ENCODE measurements at regions not wholly inside any gene's neighbourhood (a gene's known extent, or its start where the extent isn't known, plus 50 kb on each side); places are given as distances from the start of the nearest gene placed in this dataset.
"Not testable (repeated sequence)": the region's sequence is repeated elsewhere in the genome, so short reads cannot be mapped to it uniquely, and the experiment has no call there.

DNA sequence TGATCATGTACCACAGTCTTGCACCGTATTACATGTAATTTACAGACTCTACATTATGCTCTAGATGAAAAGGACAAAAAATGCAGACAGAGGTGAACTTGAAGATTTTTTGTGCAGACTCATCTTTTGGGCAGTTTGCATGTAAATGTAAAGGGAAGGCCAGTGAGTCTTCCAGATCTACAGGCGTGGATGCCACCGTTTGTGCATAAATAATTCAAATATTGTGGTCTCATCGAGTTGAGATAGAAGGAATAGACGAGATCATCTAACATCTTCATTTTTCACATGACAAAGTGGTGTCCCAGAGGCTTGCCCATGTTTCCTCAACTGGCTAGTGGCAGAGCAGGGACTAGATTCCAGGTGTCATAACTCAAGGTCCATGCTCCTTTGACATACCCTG lies 125.2 kb downstream of the ALX1 start:
- Mint-ChIP-seq H3K27ac (no peak overlapping the region), H3K9me3 (no peaks in the 10 kb centered on the region), H3K36me3 (no peaks in the 10 kb centered on the region), H3K4me1 (no peaks in the 10 kb centered on the region), H3K27me3 (no peaks in the 10 kb centered on the region), H3K4me3 (no peak overlapping the region)

GRCh38 chr12:85405781-85406522 lies 125.9 kb downstream of the ALX1 start:
- H3K4me1 Mint-ChIP-seq = no peaks in the 10 kb centered on the region
- no peaks in the 10 kb centered on the region for H3K9me3 Mint-ChIP-seq
- H3K27ac Mint-ChIP-seq = no peak overlapping the region
- no peaks in the 10 kb centered on the region for H3K27me3 Mint-ChIP-seq
- no peaks in the 10 kb centered on the region for H3K36me3 Mint-ChIP-seq
- H3K4me3 Mint-ChIP-seq = no peak overlapping the region

- Mint-ChIP-seq H3K36me3 (no peaks in the 10 kb centered on the region), H3K27ac (no peak overlapping the region), H3K4me3 (no peak overlapping the region), H3K4me1 (no peaks in the 10 kb centered on the region), H3K9me3 (no peaks in the 10 kb centered on the region), H3K27me3 (no peaks in the 10 kb centered on the region)
These were observed 133.2 kb downstream of the ALX1 start for GRCh38 chr12:85413266-85413665.

DNA sequence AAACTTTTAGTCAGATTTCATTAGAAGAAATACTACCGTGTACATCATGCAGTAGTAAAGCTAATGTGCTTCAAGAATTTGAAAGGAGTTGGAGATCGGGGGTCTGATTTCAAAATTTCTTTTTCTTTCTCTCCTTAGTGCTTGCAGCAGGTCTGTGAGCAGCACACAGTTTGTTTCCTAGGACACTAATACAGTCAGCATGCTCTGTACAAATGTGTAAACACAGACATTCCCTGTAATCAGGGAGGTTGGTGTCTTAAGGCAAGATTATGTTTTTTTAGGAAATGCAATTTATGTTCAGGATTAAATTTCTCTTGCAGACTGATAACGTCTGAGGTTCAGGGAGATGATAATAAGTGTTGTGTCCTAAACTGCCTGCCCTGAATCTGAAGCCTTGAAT lies 142.7 kb downstream of the ALX1 start:
- H3K4me1 Mint-ChIP-seq = peaks cover 0 to 4% (median 0%) of the 10 kb centered on the region in 3 donors

GRCh38 chr12:85423947-85424346 lies 143.9 kb downstream of the ALX1 start:
- Mint-ChIP-seq H3K9me3 (no peaks in the 10 kb centered on the region), H3K27ac (no peak overlapping the region), H3K27me3 (no peaks in the 10 kb centered on the region), H3K36me3 (no peaks in the 10 kb centered on the region), H3K4me3 (no peak overlapping the region), H3K4me1 (peaks cover 0 to 4% (median 0%) of the 10 kb centered on the region in 3 donors)

More for the DNA sequence above, 142.7 kb downstream of the ALX1 start:
- H3K27me3 Mint-ChIP-seq = no peaks in the 10 kb centered on the region
- H3K36me3 Mint-ChIP-seq = no peaks in the 10 kb centered on the region
- H3K9me3 Mint-ChIP-seq = no peaks in the 10 kb centered on the region
- H3K27ac Mint-ChIP-seq = no peak overlapping the region
- H3K4me3 Mint-ChIP-seq = peak overlapping the region in 1 of 4 donors; percentile 17

GRCh38 chr12:85424581-85425348 lies 144.7 kb downstream of the ALX1 start:
- peaks cover 0 to 4% (median 0%) of the 10 kb centered on the region in 3 donors for H3K9me3 Mint-ChIP-seq
- peaks cover 0 to 4% (median 0%) of the 10 kb centered on the region in 3 donors for H3K4me1 Mint-ChIP-seq
- H3K27ac Mint-ChIP-seq = no peak overlapping the region
- H3K27me3 Mint-ChIP-seq = no peaks in the 10 kb centered on the region
- peak overlapping the region in 1 of 4 donors; percentile 76 for H3K4me3 Mint-ChIP-seq
- H3K36me3 Mint-ChIP-seq = no peaks in the 10 kb centered on the region

GRCh38 chr12:85425349-85425612 lies 145.3 kb downstream of the ALX1 start:
- Mint-ChIP-seq H3K4me3 (peak overlapping the region in 1 of 4 donors; percentile 0), H3K9me3 (peaks cover 0 to 4% (median 0%) of the 10 kb centered on the region in 3 donors), H3K27me3 (no peaks in the 10 kb centered on the region), H3K27ac (no peak overlapping the region), H3K4me1 (peaks cover 0 to 4% (median 0%) of the 10 kb centered on the region in 3 donors), H3K36me3 (no peaks in the 10 kb centered on the region)

DNA sequence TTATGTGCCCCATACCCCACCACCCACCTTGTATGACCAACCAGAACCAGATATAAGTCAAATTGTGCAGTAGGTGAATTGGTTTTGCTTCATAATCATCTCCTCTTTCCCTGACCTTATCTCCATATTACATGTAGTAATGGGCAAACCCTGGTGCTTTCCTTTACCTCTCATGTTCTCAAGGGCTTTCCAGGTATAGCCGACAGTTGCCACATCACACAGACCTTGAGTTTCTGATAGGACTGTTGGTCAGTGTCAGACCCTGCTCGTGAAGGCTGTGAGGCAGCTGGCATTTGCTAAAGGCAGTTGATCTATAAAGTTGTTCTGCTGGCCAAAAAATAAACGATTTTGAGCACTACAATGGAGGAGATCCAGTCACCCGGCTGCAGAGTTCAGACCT lies 145.9 kb downstream of the ALX1 start:
- Mint-ChIP-seq H3K36me3 (no peaks in the 10 kb centered on the region), H3K4me1 (peaks cover 0 to 4% (median 0%) of the 10 kb centered on the region in 3 donors), H3K4me3 (no peak overlapping the region)

DNA sequence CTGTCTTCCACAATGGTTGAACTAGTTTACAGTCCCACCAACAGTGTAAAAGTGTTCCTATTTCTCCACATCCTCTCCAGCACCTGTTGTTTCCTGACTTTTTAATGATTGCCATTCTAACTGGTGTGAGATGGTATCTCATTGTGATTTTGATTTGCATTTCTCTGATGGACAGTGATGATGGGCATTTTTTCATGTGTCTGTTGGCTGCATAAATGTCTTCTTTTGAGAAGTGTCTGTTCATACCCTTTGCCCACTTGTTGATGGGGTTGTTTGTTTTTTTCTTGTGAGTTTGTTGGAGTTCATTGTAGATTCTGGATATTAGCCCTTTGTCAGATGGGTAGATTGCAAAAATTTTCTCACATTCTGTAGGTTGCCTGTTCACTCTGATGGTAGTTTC lies 153.1 kb downstream of the ALX1 start:
- H3K9me3 Mint-ChIP-seq, H3K27me3 Mint-ChIP-seq, H3K27ac Mint-ChIP-seq, H3K4me1 Mint-ChIP-seq, H3K36me3 Mint-ChIP-seq, H3K4me3 Mint-ChIP-seq: not testable (repeated sequence)

More for the DNA sequence above, 145.9 kb downstream of the ALX1 start:
- peaks cover 0 to 4% (median 0%) of the 10 kb centered on the region in 3 donors for H3K9me3 Mint-ChIP-seq
- no peak overlapping the region for H3K27ac Mint-ChIP-seq
- no peaks in the 10 kb centered on the region for H3K27me3 Mint-ChIP-seq

GRCh38 chr12:85440271-85440670 lies 160.3 kb downstream of the ALX1 start:
- Mint-ChIP-seq H3K36me3 (no peaks in the 10 kb centered on the region), H3K27me3 (peaks cover 1% of the 10 kb centered on the region), H3K27ac (no peak overlapping the region), H3K4me1 (no peaks in the 10 kb centered on the region), H3K9me3 (no peaks in the 10 kb centered on the region), H3K4me3 (no peak overlapping the region)

- peaks cover 1% of the 10 kb centered on the region for H3K27me3 Mint-ChIP-seq
These were observed 161.0 kb downstream of the ALX1 start for GRCh38 chr12:85441025-85441424.

GRCh38 chr12:85441741-85442140 lies 161.7 kb downstream of the ALX1 start:
- Mint-ChIP-seq H3K27ac (peak overlapping the region in 1 of 3 donors; percentile 58), H3K9me3 (no peaks in the 10 kb centered on the region), H3K4me3 (no peak overlapping the region), H3K27me3 (peaks cover 1% of the 10 kb centered on the region), H3K36me3 (no peaks in the 10 kb centered on the region), H3K4me1 (no peaks in the 10 kb centered on the region)

More at GRCh38 chr12:85441025-85441424, 161.0 kb downstream of the ALX1 start:
- Mint-ChIP-seq H3K36me3 (no peaks in the 10 kb centered on the region), H3K4me1 (no peaks in the 10 kb centered on the region), H3K9me3 (no peaks in the 10 kb centered on the region), H3K27ac (no peak overlapping the region), H3K4me3 (no peak overlapping the region)

- Mint-ChIP-seq H3K27me3 (peaks cover 1% of the 10 kb centered on the region), H3K4me1 (no peaks in the 10 kb centered on the region), H3K4me3 (no peak overlapping the region), H3K36me3 (no peaks in the 10 kb centered on the region), H3K9me3 (no peaks in the 10 kb centered on the region), H3K27ac (no peak overlapping the region)
These were observed 165.3 kb downstream of the ALX1 start for GRCh38 chr12:85445060-85445938.

DNA sequence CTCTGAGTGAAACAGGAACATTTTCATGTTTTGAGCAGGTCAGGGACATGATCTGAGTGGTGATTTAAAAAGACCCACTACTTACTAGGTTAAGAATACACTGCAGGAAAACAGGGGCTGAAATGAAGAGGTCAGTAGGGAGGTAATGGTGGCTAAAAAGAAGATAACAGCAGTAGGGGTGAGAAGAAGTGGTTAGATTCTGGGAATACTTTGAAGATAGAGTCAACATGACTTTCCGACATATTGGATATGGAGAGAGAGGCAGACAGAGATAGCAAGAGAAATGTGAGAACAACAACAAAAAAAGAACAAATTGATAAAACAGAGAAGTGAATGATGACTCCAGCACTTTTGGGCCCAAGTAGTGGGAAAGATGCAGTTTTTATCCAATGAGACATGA lies 168.0 kb downstream of the ALX1 start:
- no peak overlapping the region for H3K27ac Mint-ChIP-seq
- H3K4me3 Mint-ChIP-seq = no peak overlapping the region
- peaks cover 2% of the 10 kb centered on the region for H3K27me3 Mint-ChIP-seq
- no peaks in the 10 kb centered on the region for H3K4me1 Mint-ChIP-seq
- H3K36me3 Mint-ChIP-seq = no peaks in the 10 kb centered on the region
- H3K9me3 Mint-ChIP-seq = no peaks in the 10 kb centered on the region

- Mint-ChIP-seq H3K36me3 (no peaks in the 10 kb centered on the region), H3K9me3 (no peaks in the 10 kb centered on the region), H3K4me3 (no peak overlapping the region), H3K4me1 (no peaks in the 10 kb centered on the region), H3K27ac (no peak overlapping the region), H3K27me3 (peaks cover 2% of the 10 kb centered on the region)
These were observed 168.6 kb downstream of the ALX1 start for GRCh38 chr12:85448548-85449139.
